A673 (cell line): ENCODE measurements at regions not wholly inside any gene's neighbourhood (a gene's known extent, or its start where the extent isn't known, plus 50 kb on each side); places are given as distances from the start of the nearest gene placed in this dataset.

ENCODE experiments used
- BruUV-seq: library from RNA; stranded (reverse); fragments of 400-500 nt; replicated peaks from 2 replicates; lab custom pipeline; 2021; lab: Mats Ljungman, UMichigan
- CTCF ChIA-PET: fragments of 300-600 bp; sonication (Branson Sonifier 250); formaldehyde crosslinking; loops from one replicate; lab custom pipeline; 2022; ENCODE audit warnings: antibody characterized with exemption; lab: Charles Lee
- POLR2A ChIA-PET: fragments of 300-600 bp; sonication (Branson Sonifier 250); formaldehyde crosslinking; loops from one replicate; lab custom pipeline; 2022; ENCODE audit warnings: antibody characterized with exemption; ENCODE audit not compliant: low non-redundant PET; lab: Charles Lee
- DNase-seq: peaks from one replicate; pipeline ENCODE4 v3.0.0-alpha.2; 2015; ENCODE audit warnings: low spot score
- H3K27ac ChIP-seq: fragments of 200-600 bp; sonication (generic); 2 replicates; pipeline ENCODE4 v1.5.1; 2016; ENCODE audit warnings: mixed run types, low read depth, mild to moderate bottlenecking, mixed read lengths, antibody characterized with exemption, low read length; ENCODE audit not compliant: poor library complexity, severe bottlenecking
- H3K27me3 ChIP-seq: fragments of 200-600 bp; sonication (generic); replicated peaks from 2 replicates; pipeline ENCODE4 v1.6.1; 2017; ENCODE audit warnings: mixed run types, low read depth, mild to moderate bottlenecking, mixed read lengths, antibody characterized with exemption, low read length; ENCODE audit not compliant: insufficient read depth, poor library complexity
- H3K36me3 ChIP-seq: fragments of 200-600 bp; sonication (generic); 2 replicates; pipeline ENCODE4 v1.6.1; 2016; ENCODE audit warnings: mixed run types, mild to moderate bottlenecking, mixed read lengths, antibody characterized with exemption, low read length; ENCODE audit not compliant: insufficient read depth, poor library complexity, severe bottlenecking
- H3K4me1 ChIP-seq: fragments of 200-600 bp; sonication (generic); 2 replicates; pipeline ENCODE4 v1.6.1; 2017; ENCODE audit warnings: mixed run types, mild to moderate bottlenecking, mixed read lengths, antibody characterized with exemption, low read length; ENCODE audit not compliant: insufficient read depth, poor library complexity, severe bottlenecking
- H3K4me3 ChIP-seq: fragments of 200-600 bp; sonication (generic); 2 replicates; pipeline ENCODE4 v1.5.1; 2016; ENCODE audit warnings: low read depth, mixed run types, mild to moderate bottlenecking, mixed read lengths, low read length; ENCODE audit not compliant: poor library complexity, severe bottlenecking
- H3K9me3 ChIP-seq: fragments of 200-600 bp; sonication (generic); 2 replicates; pipeline ENCODE4 v1.6.1; 2016; ENCODE audit warnings: mixed run types, low read depth, mild to moderate bottlenecking, mixed read lengths, antibody characterized with exemption, low read length; ENCODE audit not compliant: poor library complexity, severe bottlenecking
- CTCF ChIP-seq: fragments of 300-800, 200-600 bp; sonication (generic); conservative IDR thresholded peaks from 2 replicates; pipeline ENCODE4 v1.5.1; 2017; ENCODE audit warnings: low read depth, mild to moderate bottlenecking, antibody characterized with exemption, low read length, moderate library complexity, mixed read lengths
- EZH2 ChIP-seq: fragments of 200-600 bp; sonication (generic); IDR thresholded peaks from 2 replicates; pipeline ENCODE4 v1.6.1; 2017; ENCODE audit warnings: borderline replicate concordance, low read depth, mild to moderate bottlenecking, mixed read lengths, antibody characterized with exemption, low read length; ENCODE audit not compliant: poor library complexity, severe bottlenecking
- intact Hi-C: fragments of 100-400 bp; cut with micrococcal nuclease; formaldehyde crosslinking; loops from one replicate; pipeline ENCODE4 v1.10.0; 2022; ENCODE audit not compliant: unreplicated experiment

- Histone ChIP-seq H3K4me3 (no peak overlapping the region), H3K9me3 (no peaks in the 10 kb centered on the region), H3K36me3 (no peaks in the 10 kb centered on the region), H3K27ac (no peak overlapping the region), H3K27me3 (no peaks in the 10 kb centered on the region), H3K4me1 (no peaks in the 10 kb centered on the region)
- no peak for TF ChIP-seq CTCF
- no peak for TF ChIP-seq EZH2
- POLR2A ChIA-PET, result no interaction called here
- intact Hi-C loops, result no loop called here
- BruUV-seq, result no TSS peak
- CTCF ChIA-PET, result no interaction called here
- no peak for DNase-seq
Observed at GRCh38 chr1:73500154-73500553, 697.8 kb downstream of the LRRIQ3 start.

DNA sequence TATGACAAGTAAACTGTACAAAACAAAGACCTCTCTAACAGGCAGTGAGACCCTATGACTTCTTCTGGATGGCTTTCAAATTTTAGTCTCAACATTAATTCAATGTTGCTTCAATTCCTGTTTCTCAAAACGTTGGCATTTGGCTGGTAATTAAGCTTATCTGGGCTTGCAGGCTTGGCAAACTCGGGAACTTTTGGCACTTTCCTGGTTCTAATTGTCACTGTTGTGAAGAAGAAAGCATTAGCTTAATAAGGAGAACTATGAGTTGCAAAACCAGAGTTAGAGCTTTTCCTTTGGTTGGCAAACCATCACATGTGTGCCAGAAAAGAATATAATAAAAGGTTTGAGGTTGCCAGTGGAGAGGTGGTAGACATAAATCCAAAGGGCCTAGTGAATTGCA lies 698.3 kb downstream of the LRRIQ3 start:
- CTCF ChIA-PET, result no interaction called here
- Histone ChIP-seq H3K27me3 (no peaks in the 10 kb centered on the region), H3K9me3 (no peaks in the 10 kb centered on the region), H3K27ac (no peak overlapping the region), H3K36me3 (no peaks in the 10 kb centered on the region), H3K4me1 (no peaks in the 10 kb centered on the region), H3K4me3 (no peak overlapping the region)
- TF ChIP-seq CTCF (no peak), EZH2 (no peak)
- no peak for DNase-seq
- POLR2A ChIA-PET, result no interaction called here
- no TSS peak for BruUV-seq
- intact Hi-C loops, result no loop called here

GRCh38 chr1:73491621-73492020 lies 706.4 kb downstream of the LRRIQ3 start:
- TF ChIP-seq CTCF, result no peak
- no peak for TF ChIP-seq EZH2
- H3K9me3 ChIP-seq, result no peaks in the 10 kb centered on the region
- ChIA-PET POLR2A (no interaction called here), CTCF (no interaction called here)
- H3K36me3 ChIP-seq, result no peaks in the 10 kb centered on the region
- H3K27ac ChIP-seq, result no peak overlapping the region
- intact Hi-C loops, result no loop called here
- DNase-seq, result no peak
- no TSS peak for BruUV-seq
- H3K4me1 ChIP-seq, result no peaks in the 10 kb centered on the region
- no peak overlapping the region for H3K4me3 ChIP-seq
- H3K27me3 ChIP-seq, result no peaks in the 10 kb centered on the region
